Testis (tissue), 2 donors: ENCODE measurements at regions not wholly inside any gene's neighbourhood (a gene's known extent, or its start where the extent isn't known, plus 50 kb on each side); places are given as distances from the start of the nearest gene placed in this dataset.

Source experiments
- CTCF ChIP-seq, 3 experiments: fragments of 450-650 bp in 2 of 3; fragments of 200-600 bp in 1 of 3; sonication (generic) in 1 of 3; IDR thresholded peaks; one replicate each; pipeline ENCODE4 v1.5.1; 2016 to 2019; ENCODE audit warnings: antibody characterized with exemption in 3 of 3, mild to moderate bottlenecking in 2 of 3, moderate library complexity in 1 of 3
- POLR2A ChIP-seq: fragments of 450-650 bp; IDR thresholded peaks from one replicate; pipeline ENCODE4 v1.6.1; 2017; ENCODE audit warnings: antibody characterized with exemption, mild to moderate bottlenecking, moderate library complexity

- TF ChIP-seq CTCF (IDR thresholded peaks at IDR 0.05) (no peak), POLR2A (no peak)
Measured at GRCh38 chr10:53574024-53574423, 801.4 kb upstream of the MBL2 start.
